Liver (tissue), 8 donors: ENCODE measurements at regions not wholly inside any gene's neighbourhood (a gene's known extent, or its start where the extent isn't known, plus 50 kb on each side); places are given as distances from the start of the nearest gene placed in this dataset.
"Not testable (repeated sequence)": the region's sequence is repeated elsewhere in the genome, so short reads cannot be mapped to it uniquely, and the experiment has no call there.

Experiments used
- DNase-seq: peaks from one replicate; pipeline ENCODE4 v3.0.0-alpha.2; 2017; ENCODE audit warnings: low spot score
- H3K27ac ChIP-seq, 2 donors: one replicate each; pipeline ENCODE4 v1.7.0; 2013; ENCODE audit warnings: inconsistent platforms in 2 of 2, low read length in 2 of 2, control low read depth in 1 of 2, low read depth in 1 of 2, mild to moderate bottlenecking in 1 of 2
- H3K27me3 ChIP-seq, 4 donors: one replicate each; pipeline versions ENCODE4 v1.6.1 to v1.7.0; 2013; ENCODE audit warnings: low read length in 3 of 4, inconsistent platforms in 1 of 4, mild to moderate bottlenecking in 1 of 4, moderate library complexity in 1 of 4; ENCODE audit not compliant: control insufficient read depth in 4 of 4, insufficient read depth in 4 of 4
- H3K36me3 ChIP-seq, 4 donors: one replicate each; pipeline versions ENCODE4 v1.6.1 to v1.7.0; 2013; ENCODE audit warnings: low read length in 3 of 4, mild to moderate bottlenecking in 3 of 4, low read depth in 1 of 4, moderate library complexity in 1 of 4; ENCODE audit not compliant: control insufficient read depth in 4 of 4, insufficient read depth in 3 of 4
- H3K4me1 ChIP-seq, 4 donors: one replicate each; pipeline versions ENCODE4 v1.6.1 to v1.7.0; 2013; ENCODE audit warnings: low read length in 3 of 4, mild to moderate bottlenecking in 3 of 4, moderate library complexity in 1 of 4; ENCODE audit not compliant: control insufficient read depth in 4 of 4, insufficient read depth in 4 of 4
- H3K4me3 ChIP-seq, 3 donors: one replicate each; pipeline versions ENCODE4 v1.6.1 to v1.7.0; 2013; ENCODE audit warnings: low read length in 3 of 3, control low read depth in 1 of 3, low read depth in 1 of 3, mild to moderate bottlenecking in 1 of 3
- H3K9ac ChIP-seq, 2 donors: one replicate each; pipeline ENCODE4 v1.7.0; 2013; ENCODE audit warnings: low read length in 2 of 2, mild to moderate bottlenecking in 2 of 2, moderate library complexity in 2 of 2, control low read depth in 1 of 2, low read depth in 1 of 2
- H3K9me3 ChIP-seq, 4 donors: one replicate each; pipeline versions ENCODE4 v1.6.1 to v1.7.0; 2013; ENCODE audit warnings: low read length in 3 of 4; ENCODE audit not compliant: control insufficient read depth in 4 of 4
- EGR1 ChIP-seq, 2 donors: IDR thresholded peaks; 2 replicates each; pipeline ENCODE4 v1.6.1; 2016 to 2018; ENCODE audit warnings: antibody characterized with exemption in 2 of 2, low read depth in 2 of 2
- GABPA ChIP-seq, 2 donors: IDR thresholded peaks in 1 of 2; conservative IDR thresholded peaks in 1 of 2; 2 replicates each; pipeline ENCODE4 v1.6.1; 2016; ENCODE audit warnings: antibody characterized with exemption in 2 of 2, mild to moderate bottlenecking in 1 of 2, moderate library complexity in 1 of 2
- HNF4A ChIP-seq, 2 donors: conservative IDR thresholded peaks; 2 replicates each; pipeline ENCODE4 v1.6.1; 2016; ENCODE audit warnings: antibody characterized with exemption in 2 of 2, mild to moderate bottlenecking in 2 of 2
- HNF4G ChIP-seq: IDR thresholded peaks from 2 replicates; pipeline ENCODE4 v1.6.1; 2016; ENCODE audit warnings: antibody characterized with exemption
- JUND ChIP-seq, 2 donors: IDR thresholded peaks; 2 replicates each; pipeline ENCODE4 v1.6.1; 2016; ENCODE audit warnings: antibody characterized with exemption in 2 of 2
- NR2F2 ChIP-seq: IDR thresholded peaks from 2 replicates; pipeline ENCODE4 v1.6.1; 2016; ENCODE audit warnings: antibody characterized with exemption
- RAD21 ChIP-seq, 2 donors: IDR thresholded peaks; 2 replicates each; pipeline ENCODE4 v1.6.1; 2016; ENCODE audit warnings: antibody characterized with exemption in 2 of 2, mild to moderate bottlenecking in 2 of 2
- SP1 ChIP-seq: IDR thresholded peaks from 2 replicates; pipeline ENCODE4 v1.6.1; 2018; ENCODE audit warnings: antibody characterized with exemption, mild to moderate bottlenecking
- TAF1 ChIP-seq: conservative IDR thresholded peaks from 2 replicates; pipeline ENCODE4 v1.6.1; 2016; ENCODE audit warnings: antibody characterized with exemption, mild to moderate bottlenecking
- YY1 ChIP-seq: IDR thresholded peaks from 2 replicates; pipeline ENCODE4 v1.6.1; 2016; ENCODE audit warnings: antibody characterized with exemption, mild to moderate bottlenecking
- WGBS: extraction: QIAGEN DNeasy Blood & Tissue Kit; methylation state at CpG from one replicate; pipeline ENCODE4 v1.1.7; 2013; 5-methylcytosine and 5-hydroxymethylcytosine counted together
- TF ChIP-seq, protein P1 (sequence below): IDR thresholded peaks from 2 replicates; pipeline ENCODE4 v1.6.1; 2016; ENCODE audit warnings: antibody characterized with exemption, mild to moderate bottlenecking
- TF ChIP-seq, protein P2 (sequence below): IDR thresholded peaks from 2 replicates; pipeline ENCODE4 v1.6.1; 2016; ENCODE audit warnings: antibody characterized with exemption
- TF ChIP-seq, protein P3 (sequence below): IDR thresholded peaks from 2 replicates; pipeline ENCODE4 v1.6.1; 2016; ENCODE audit warnings: antibody characterized with exemption
- TF ChIP-seq, protein P4 (sequence below): fragments of 150-350 bp; IDR thresholded peaks from 2 replicates; pipeline ENCODE4 v1.5.1; 2017; ENCODE audit warnings: improper control_type of control experiment, low read depth, low read length; ENCODE audit not compliant: missing input control
- donor health status: healthy.
- donor health status: healthy.
- donor health status: healthy.
- donor health status: healthy.
- donor health status: healthy.

DNA sequence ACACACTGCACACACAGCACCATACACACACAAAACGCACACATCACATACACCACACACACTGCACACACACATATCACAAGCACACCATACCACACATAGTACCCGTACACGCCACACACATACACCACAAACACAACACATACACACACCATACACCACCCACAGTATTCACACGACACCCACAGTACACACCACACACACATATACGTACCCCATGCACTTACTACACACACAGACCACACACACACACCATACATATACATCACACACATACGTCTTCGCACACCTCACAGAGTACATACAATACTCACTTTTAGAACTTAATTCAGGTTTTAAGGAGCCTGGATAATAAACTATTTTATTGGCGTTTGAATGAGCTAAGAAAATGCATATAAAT lies 1805.3 kb upstream of the DEFB115 start:
- H3K4me3 ChIP-seq = no peak overlapping the region
- H3K4me1 ChIP-seq = no peaks in the 10 kb centered on the region
- H3K9ac ChIP-seq = no peak overlapping the region
- H3K36me3 ChIP-seq = no peaks in the 10 kb centered on the region
- TF ChIP-seq SP1 (no peak), RAD21 (IDR thresholded peaks at IDR 0.05) (no peak), GABPA (IDR thresholded peaks at IDR 0.05 in 1 of 2, conservative IDR thresholded peaks at IDR 0.05 in 1 of 2) (no peak), NR2F2 (no peak)
- TF ChIP-seq, protein P1, sequence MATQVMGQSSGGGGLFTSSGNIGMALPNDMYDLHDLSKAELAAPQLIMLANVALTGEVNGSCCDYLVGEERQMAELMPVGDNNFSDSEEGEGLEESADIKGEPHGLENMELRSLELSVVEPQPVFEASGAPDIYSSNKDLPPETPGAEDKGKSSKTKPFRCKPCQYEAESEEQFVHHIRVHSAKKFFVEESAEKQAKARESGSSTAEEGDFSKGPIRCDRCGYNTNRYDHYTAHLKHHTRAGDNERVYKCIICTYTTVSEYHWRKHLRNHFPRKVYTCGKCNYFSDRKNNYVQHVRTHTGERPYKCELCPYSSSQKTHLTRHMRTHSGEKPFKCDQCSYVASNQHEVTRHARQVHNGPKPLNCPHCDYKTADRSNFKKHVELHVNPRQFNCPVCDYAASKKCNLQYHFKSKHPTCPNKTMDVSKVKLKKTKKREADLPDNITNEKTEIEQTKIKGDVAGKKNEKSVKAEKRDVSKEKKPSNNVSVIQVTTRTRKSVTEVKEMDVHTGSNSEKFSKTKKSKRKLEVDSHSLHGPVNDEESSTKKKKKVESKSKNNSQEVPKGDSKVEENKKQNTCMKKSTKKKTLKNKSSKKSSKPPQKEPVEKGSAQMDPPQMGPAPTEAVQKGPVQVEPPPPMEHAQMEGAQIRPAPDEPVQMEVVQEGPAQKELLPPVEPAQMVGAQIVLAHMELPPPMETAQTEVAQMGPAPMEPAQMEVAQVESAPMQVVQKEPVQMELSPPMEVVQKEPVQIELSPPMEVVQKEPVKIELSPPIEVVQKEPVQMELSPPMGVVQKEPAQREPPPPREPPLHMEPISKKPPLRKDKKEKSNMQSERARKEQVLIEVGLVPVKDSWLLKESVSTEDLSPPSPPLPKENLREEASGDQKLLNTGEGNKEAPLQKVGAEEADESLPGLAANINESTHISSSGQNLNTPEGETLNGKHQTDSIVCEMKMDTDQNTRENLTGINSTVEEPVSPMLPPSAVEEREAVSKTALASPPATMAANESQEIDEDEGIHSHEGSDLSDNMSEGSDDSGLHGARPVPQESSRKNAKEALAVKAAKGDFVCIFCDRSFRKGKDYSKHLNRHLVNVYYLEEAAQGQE = no peak
- 70% methylated on average over 8 of the region's 8 CpGs for WGBS
- H3K27me3 ChIP-seq = peaks cover 0 to 5% (median 0%) of the 10 kb centered on the region in 4 donors
- DNase-seq = no peak
- H3K27ac ChIP-seq = no peak overlapping the region
- H3K9me3 ChIP-seq = peaks cover 0 to 6% (median 0%) of the 10 kb centered on the region in 4 donors

DNA sequence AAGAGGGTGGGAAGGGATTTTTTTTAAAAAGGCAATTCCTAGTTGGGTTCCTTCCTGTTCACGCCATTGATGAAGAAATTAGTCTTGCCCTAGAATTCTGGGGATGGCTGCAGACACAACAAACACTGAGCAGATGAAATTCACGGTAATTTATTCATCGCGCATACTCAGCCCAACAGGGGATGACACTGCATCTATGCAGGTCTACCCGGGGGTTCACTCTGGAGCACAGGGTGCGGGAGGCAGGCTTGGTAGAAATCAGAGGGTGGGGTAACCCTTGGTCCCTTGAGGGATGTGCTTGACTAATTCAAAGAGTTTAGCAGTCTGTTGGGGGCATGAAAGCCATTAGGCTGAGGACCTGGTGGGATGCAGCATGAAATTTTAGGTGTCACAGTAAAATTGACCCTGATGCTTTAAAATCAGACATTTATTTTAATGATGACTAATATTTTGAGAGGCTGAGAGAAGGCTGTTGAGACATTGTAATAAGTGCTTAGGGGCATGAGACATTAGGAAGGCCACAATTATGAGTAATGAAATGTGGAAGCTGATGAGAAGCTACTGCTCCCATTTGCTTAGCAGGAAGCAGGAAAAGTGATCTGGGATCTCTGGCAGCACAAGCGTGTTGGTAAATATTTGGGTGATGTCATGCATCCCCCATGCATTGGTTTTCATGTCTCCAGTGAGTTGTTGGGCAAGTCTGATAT lies 1800.3 kb upstream of the DEFB115 start:
- not testable (repeated sequence) for H3K4me1 ChIP-seq, H3K27me3 ChIP-seq, H3K9me3 ChIP-seq, H3K9ac ChIP-seq, DNase-seq, H3K36me3 ChIP-seq, H3K27ac ChIP-seq, H3K4me3 ChIP-seq
- 51% methylated on average over 7 of the region's 7 CpGs for WGBS

DNA sequence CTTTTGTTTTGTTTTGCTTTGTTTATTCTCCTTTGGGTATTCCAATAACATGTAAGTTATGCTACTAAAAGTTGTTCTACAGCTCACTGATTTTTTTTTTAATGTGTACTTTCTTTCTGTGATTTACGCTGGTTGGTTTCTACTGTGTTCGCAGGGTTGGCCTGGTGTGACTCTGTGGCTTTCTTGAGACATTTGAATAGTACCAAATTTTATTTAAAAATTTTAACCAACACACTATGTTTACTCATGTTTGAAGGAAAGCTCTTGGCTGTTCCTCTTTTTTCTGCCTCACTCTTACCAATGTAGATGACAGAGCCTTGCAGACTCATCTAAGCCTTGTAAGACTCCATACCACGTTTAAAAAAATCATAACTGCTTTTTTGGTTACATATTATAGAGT lies 1784.9 kb upstream of the DEFB115 start:
- DNase-seq = no peak
- Histone ChIP-seq H3K27me3 (no peaks in the 10 kb centered on the region), H3K4me1 (no peaks in the 10 kb centered on the region), H3K9ac (no peak overlapping the region), H3K27ac (no peak overlapping the region), H3K9me3 (peaks cover 0 to 4% (median 0%) of the 10 kb centered on the region in 4 donors), H3K36me3 (no peaks in the 10 kb centered on the region), H3K4me3 (no peak overlapping the region)
- TF ChIP-seq TAF1 (no peak), HNF4G (no peak), JUND (IDR thresholded peaks at IDR 0.05) (no peak), YY1 (no peak), GABPA (IDR thresholded peaks at IDR 0.05 in 1 of 2, conservative IDR thresholded peaks at IDR 0.05 in 1 of 2) (no peak), EGR1 (IDR thresholded peaks at IDR 0.05; ENCODE audit: low read depth in 2 of 2) (no peak), SP1 (no peak), NR2F2 (no peak), HNF4A (conservative IDR thresholded peaks at IDR 0.05) (no peak)
- TF ChIP-seq, protein P2, sequence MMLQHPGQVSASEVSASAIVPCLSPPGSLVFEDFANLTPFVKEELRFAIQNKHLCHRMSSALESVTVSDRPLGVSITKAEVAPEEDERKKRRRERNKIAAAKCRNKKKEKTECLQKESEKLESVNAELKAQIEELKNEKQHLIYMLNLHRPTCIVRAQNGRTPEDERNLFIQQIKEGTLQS = no peak
- TF ChIP-seq, protein P3, sequence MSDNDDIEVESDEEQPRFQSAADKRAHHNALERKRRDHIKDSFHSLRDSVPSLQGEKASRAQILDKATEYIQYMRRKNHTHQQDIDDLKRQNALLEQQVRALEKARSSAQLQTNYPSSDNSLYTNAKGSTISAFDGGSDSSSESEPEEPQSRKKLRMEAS = no peak
- TF ChIP-seq, protein P4, sequence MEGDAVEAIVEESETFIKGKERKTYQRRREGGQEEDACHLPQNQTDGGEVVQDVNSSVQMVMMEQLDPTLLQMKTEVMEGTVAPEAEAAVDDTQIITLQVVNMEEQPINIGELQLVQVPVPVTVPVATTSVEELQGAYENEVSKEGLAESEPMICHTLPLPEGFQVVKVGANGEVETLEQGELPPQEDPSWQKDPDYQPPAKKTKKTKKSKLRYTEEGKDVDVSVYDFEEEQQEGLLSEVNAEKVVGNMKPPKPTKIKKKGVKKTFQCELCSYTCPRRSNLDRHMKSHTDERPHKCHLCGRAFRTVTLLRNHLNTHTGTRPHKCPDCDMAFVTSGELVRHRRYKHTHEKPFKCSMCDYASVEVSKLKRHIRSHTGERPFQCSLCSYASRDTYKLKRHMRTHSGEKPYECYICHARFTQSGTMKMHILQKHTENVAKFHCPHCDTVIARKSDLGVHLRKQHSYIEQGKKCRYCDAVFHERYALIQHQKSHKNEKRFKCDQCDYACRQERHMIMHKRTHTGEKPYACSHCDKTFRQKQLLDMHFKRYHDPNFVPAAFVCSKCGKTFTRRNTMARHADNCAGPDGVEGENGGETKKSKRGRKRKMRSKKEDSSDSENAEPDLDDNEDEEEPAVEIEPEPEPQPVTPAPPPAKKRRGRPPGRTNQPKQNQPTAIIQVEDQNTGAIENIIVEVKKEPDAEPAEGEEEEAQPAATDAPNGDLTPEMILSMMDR = no peak
- 52% methylated on average over 3 of the region's 3 CpGs for WGBS

DNA sequence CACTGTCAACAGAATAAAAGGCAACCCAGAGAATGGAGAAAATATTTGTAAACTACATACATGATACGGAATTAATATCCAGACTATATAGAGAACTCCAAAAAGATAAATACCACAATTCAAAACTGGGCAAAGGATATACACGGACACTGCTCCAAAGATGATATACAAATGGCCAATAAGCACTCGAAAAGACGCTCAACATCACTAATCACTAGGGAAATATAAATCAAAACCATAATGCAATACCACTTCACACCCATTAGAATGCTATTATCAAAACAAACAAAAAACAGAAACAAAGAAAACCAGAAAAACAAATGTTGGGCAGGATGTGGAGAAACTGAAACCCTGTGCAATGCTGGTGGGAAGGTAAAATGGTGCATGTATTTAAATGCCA lies 1764.6 kb upstream of the DEFB115 start:
- 80% methylated on average over 4 of the region's 4 CpGs for WGBS
- H3K27ac ChIP-seq, H3K27me3 ChIP-seq, DNase-seq, H3K36me3 ChIP-seq, H3K4me1 ChIP-seq, H3K9me3 ChIP-seq, H3K4me3 ChIP-seq, H3K9ac ChIP-seq: not testable (repeated sequence)

DNA sequence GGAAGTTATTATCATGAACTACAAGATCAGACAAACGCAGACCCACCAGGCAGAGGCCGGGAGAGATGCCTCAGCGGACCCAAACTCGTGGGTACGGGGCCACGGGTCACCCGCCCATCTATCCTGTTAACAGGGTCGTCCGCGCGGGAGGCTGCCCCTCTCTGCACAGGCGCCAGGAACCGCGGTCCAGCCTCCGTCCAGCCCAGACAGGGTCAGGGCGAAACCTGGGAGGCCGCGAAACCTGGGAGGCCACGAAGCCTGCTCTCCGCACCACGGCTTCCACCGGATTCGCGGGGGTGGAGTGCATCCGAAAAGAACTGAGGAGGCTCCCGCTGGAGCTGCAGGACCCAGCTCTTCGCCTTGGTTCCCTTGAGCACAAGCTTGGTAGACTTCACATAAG lies 1760.7 kb upstream of the DEFB115 start:
- H3K27ac ChIP-seq, DNase-seq: not testable (repeated sequence)
- peak overlapping the region in 2 of 3 donors; percentile 45 to 49 for H3K4me3 ChIP-seq

More for the DNA sequence above, 1760.7 kb upstream of the DEFB115 start:
- H3K36me3 ChIP-seq, H3K4me1 ChIP-seq, H3K9me3 ChIP-seq, H3K27me3 ChIP-seq, H3K9ac ChIP-seq: not testable (repeated sequence)
- WGBS = 21% methylated on average over 27 of the region's 27 CpGs
